Stimulated activated effector memory CD8-positive, alpha-beta T cell treated with anti-CD3 and anti-CD28 coated beads, Interleukin-12 subunit alpha, Interleukin-12 subunit beta, amount 100 ng/mL, for 72 hours (primary cell): ENCODE measurements at regions not wholly inside any gene's neighbourhood (a gene's known extent, or its start where the extent isn't known, plus 50 kb on each side); places are given as distances from the start of the nearest gene placed in this dataset.
"Not testable (repeated sequence)": the region's sequence is repeated elsewhere in the genome, so short reads cannot be mapped to it uniquely, and the experiment has no call there.

Experiments used
- ATAC-seq: fragments of 150-1000 bp; cut with Tn5 transposase; 2 replicates; pipeline ENCODE4 v1.10.0; 2021
- DNase-seq, 2 donors: peaks; one replicate each; pipeline ENCODE4 v3.0.0; 2021 to 2022; ENCODE audit warnings: low spot score in 2 of 2
- H3K27ac Mint-ChIP-seq: one replicate; pipeline ENCODE4 v1.8.0; 2022; ENCODE audit warnings: mild to moderate bottlenecking, mixed read lengths
- H3K36me3 Mint-ChIP-seq: one replicate; pipeline ENCODE4 v1.8.0; 2022; ENCODE audit warnings: mild to moderate bottlenecking, mixed read lengths
- H3K4me1 Mint-ChIP-seq: one replicate; pipeline ENCODE4 v1.8.0; 2022; ENCODE audit warnings: mixed read lengths
- H3K4me3 Mint-ChIP-seq: one replicate; pipeline ENCODE4 v1.8.0; 2022; ENCODE audit warnings: mild to moderate bottlenecking, mixed read lengths
- H3K9me3 Mint-ChIP-seq: one replicate; pipeline ENCODE4 v1.8.0; 2022; ENCODE audit warnings: mixed read lengths

DNA sequence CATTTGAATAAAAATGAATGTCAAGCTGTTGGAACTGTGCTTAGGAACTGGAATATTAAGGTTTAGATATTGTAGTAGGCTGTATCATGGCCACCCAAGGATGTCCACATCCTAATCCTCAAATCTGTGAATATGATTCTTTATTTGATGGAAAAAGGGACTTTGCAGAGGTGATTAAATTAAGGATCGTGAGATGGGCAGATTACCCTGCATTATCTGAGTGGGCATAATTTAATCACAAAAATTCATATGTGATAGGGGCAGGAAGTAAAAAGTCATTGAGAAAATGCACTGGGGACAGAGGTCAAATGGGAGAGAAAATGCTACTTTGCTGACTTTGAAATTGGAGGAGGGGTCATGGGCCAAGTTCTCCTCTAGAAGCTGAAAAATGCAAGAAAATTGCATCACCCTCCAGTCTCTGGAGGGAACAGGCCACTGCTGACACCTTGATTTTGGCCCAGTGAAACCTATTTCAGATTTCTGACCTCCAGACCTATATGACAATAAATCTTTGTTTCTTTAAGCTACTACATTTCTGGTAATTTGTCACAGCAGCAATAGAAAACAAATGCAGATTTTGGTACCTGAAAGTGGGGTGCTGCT, 521.4 kb downstream of the PCDH7 start:
- ATAC-seq = no peak
- Mint-ChIP-seq H3K4me3 (no peak overlapping the region), H3K9me3 (peaks cover 38% of the 10 kb centered on the region), H3K27ac (no peak overlapping the region), H3K4me1 (no peaks in the 10 kb centered on the region), H3K36me3 (no peaks in the 10 kb centered on the region)
- no peak for DNase-seq

GRCh38 chr4:31246856-31247255, 526.7 kb downstream of the PCDH7 start:
- no peak for DNase-seq
- H3K4me1 Mint-ChIP-seq = no peaks in the 10 kb centered on the region
- no peak overlapping the region for H3K27ac Mint-ChIP-seq
- peaks cover 29% of the 10 kb centered on the region for H3K9me3 Mint-ChIP-seq
- ATAC-seq = no peak
- no peaks in the 10 kb centered on the region for H3K36me3 Mint-ChIP-seq
- H3K4me3 Mint-ChIP-seq = no peak overlapping the region

DNA sequence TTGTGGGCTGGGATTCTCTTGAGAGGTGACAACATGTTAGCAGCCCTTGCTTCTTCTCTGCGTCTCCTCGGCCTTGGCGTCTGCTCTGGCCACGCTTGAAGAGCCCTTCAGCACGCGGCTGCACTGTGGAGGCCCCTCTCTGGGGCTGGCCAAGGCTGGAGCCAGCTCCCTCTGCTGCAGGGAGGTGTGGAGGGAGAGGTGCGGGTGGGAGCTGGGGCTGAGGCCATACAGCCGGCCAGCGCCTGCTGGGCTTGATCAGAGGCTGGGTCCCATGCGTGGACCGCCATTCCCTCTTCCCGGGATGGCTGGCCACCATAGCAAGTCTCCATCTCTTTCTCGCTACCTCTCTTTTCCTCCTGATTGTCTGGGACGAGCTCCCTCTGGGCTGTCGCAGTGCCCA, 539.0 kb downstream of the PCDH7 start:
- Mint-ChIP-seq H3K9me3 (peaks cover 23% of the 10 kb centered on the region), H3K4me1 (no peaks in the 10 kb centered on the region), H3K36me3 (no peaks in the 10 kb centered on the region), H3K27ac (no peak overlapping the region), H3K4me3 (no peak overlapping the region)
- DNase-seq (no peak), ATAC-seq (peak; percentile 31)

DNA sequence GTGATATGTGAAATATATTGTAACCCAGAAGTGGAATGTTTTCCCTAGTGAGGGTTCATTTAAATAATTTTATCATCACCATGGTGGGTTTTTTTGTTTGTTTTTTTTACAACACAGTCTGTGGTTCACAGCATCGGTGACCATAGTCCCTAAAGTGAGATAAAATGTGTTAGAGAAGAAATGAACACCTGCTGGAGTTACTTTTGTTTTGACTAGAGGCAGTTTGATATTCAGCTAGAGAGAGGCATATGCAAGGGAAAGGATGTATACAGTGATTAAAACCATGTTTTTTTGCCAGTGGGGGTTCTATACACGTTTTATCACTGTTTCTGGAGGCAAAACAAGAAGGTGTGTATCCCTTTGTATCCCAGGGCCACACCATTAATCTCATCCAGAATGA, 541.5 kb downstream of the PCDH7 start:
- peaks cover 18% of the 10 kb centered on the region for H3K9me3 Mint-ChIP-seq
- DNase-seq (no peak), ATAC-seq (no peak)
- H3K4me1 Mint-ChIP-seq = no peaks in the 10 kb centered on the region
- H3K4me3 Mint-ChIP-seq = no peak overlapping the region
- no peaks in the 10 kb centered on the region for H3K36me3 Mint-ChIP-seq
- no peak overlapping the region for H3K27ac Mint-ChIP-seq

GRCh38 chr4:31266094-31266493, 545.9 kb downstream of the PCDH7 start:
- not testable (repeated sequence) for H3K36me3 Mint-ChIP-seq, H3K4me3 Mint-ChIP-seq, H3K27ac Mint-ChIP-seq, DNase-seq, H3K4me1 Mint-ChIP-seq, ATAC-seq
- peaks cover 28% of the 10 kb centered on the region for H3K9me3 Mint-ChIP-seq

GRCh38 chr4:31272331-31273061, 552.3 kb downstream of the PCDH7 start:
- Mint-ChIP-seq H3K4me1 (no peaks in the 10 kb centered on the region), H3K4me3 (no peak overlapping the region), H3K36me3 (no peaks in the 10 kb centered on the region), H3K9me3 (peaks cover 20% of the 10 kb centered on the region), H3K27ac (no peak overlapping the region)
- ATAC-seq (no peak), DNase-seq (no peak)

DNA sequence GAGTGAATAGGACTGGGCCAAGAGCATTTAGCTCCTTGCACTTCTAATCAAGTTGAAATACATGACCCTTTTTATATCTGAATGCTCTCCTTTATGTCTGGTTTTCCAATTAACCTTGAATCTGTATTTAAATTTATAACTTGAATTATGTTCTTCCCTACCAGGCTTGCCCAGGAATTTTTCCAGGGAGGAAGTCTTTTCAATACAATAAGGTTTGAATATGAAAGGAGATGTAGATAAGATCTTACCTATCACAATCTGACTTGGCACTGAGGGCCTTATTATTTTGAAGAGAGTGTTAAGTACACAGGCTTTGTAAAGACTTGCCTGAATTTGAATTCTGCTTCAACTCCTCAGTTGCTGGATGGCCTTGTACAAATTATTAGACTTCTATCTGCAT, 555.7 kb downstream of the PCDH7 start:
- no peaks in the 10 kb centered on the region for H3K4me1 Mint-ChIP-seq
- no peak for DNase-seq
- H3K36me3 Mint-ChIP-seq = no peaks in the 10 kb centered on the region
- H3K9me3 Mint-ChIP-seq = peaks cover 15% of the 10 kb centered on the region
- ATAC-seq = no peak
- H3K4me3 Mint-ChIP-seq = no peak overlapping the region
- no peak overlapping the region for H3K27ac Mint-ChIP-seq

GRCh38 chr4:31283679-31284078, 563.5 kb downstream of the PCDH7 start:
- no peak overlapping the region for H3K27ac Mint-ChIP-seq
- H3K9me3 Mint-ChIP-seq = peaks cover 15% of the 10 kb centered on the region
- no peak for DNase-seq
- H3K4me1 Mint-ChIP-seq = no peaks in the 10 kb centered on the region
- ATAC-seq = no peak
- H3K4me3 Mint-ChIP-seq = no peak overlapping the region
- H3K36me3 Mint-ChIP-seq = no peaks in the 10 kb centered on the region

- DNase-seq = no peak
- H3K9me3 Mint-ChIP-seq = peaks cover 24% of the 10 kb centered on the region
- H3K36me3 Mint-ChIP-seq = no peaks in the 10 kb centered on the region
- H3K4me1 Mint-ChIP-seq = no peaks in the 10 kb centered on the region
- no peak overlapping the region for H3K27ac Mint-ChIP-seq
- no peak overlapping the region for H3K4me3 Mint-ChIP-seq
- no peak for ATAC-seq
Observed at GRCh38 chr4:31290836-31291235, 570.7 kb downstream of the PCDH7 start.

GRCh38 chr4:31291238-31291637, 571.1 kb downstream of the PCDH7 start:
- H3K9me3 Mint-ChIP-seq = peaks cover 24% of the 10 kb centered on the region
- H3K27ac Mint-ChIP-seq = no peak overlapping the region
- H3K36me3 Mint-ChIP-seq = no peaks in the 10 kb centered on the region
- H3K4me1 Mint-ChIP-seq = no peaks in the 10 kb centered on the region
- DNase-seq (no peak), ATAC-seq (no peak)
- no peak overlapping the region for H3K4me3 Mint-ChIP-seq

DNA sequence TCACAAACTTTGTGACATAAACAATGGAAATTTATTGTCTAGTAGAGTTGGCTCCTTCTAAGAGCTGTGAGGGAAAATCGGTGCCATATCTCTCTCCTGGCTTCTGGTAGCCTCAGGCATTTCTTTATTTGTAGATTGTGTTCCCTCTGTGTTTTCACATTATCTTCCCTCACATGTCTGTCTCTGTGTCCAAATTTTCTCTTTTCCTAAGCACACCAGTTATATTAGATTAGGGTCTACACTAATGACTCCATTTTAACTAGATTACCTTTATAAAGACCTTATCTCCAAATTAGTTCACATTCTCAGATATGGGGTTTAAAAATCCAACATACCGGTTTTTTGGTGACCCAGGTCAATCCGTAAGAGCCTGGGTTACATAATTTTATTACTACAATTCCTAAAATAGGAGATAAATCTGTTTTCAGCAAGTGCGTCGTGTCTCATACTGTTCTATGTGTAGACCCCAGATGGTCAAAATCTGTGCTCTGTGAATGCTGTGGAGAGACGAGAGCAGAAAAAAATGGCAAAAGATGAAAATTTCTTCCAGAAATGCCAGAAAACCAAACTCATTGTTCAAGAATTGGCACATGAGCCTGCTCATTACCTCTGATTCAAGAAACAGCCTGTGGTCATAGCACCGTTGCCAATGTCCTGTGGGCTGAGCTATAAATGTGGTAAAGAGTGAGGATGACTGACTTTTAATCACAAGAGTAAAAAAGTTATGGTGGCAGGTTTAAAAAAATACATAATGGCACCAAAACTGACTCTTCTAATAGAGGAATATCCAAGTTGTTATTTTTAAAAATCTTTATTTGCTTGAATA, 574.7 kb downstream of the PCDH7 start:
- Mint-ChIP-seq H3K4me1 (no peaks in the 10 kb centered on the region), H3K27ac (no peak overlapping the region), H3K4me3 (no peak overlapping the region), H3K9me3 (peaks cover 34% of the 10 kb centered on the region), H3K36me3 (no peaks in the 10 kb centered on the region)
- no peak for DNase-seq
- ATAC-seq = no peak

- H3K36me3 Mint-ChIP-seq = no peaks in the 10 kb centered on the region
- no peaks in the 10 kb centered on the region for H3K4me1 Mint-ChIP-seq
- no peak for DNase-seq
- ATAC-seq = no peak
- H3K9me3 Mint-ChIP-seq = peaks cover 22% of the 10 kb centered on the region
- no peak overlapping the region for H3K4me3 Mint-ChIP-seq
- no peak overlapping the region for H3K27ac Mint-ChIP-seq
Observed at GRCh38 chr4:31298737-31299136, 578.6 kb downstream of the PCDH7 start.

DNA sequence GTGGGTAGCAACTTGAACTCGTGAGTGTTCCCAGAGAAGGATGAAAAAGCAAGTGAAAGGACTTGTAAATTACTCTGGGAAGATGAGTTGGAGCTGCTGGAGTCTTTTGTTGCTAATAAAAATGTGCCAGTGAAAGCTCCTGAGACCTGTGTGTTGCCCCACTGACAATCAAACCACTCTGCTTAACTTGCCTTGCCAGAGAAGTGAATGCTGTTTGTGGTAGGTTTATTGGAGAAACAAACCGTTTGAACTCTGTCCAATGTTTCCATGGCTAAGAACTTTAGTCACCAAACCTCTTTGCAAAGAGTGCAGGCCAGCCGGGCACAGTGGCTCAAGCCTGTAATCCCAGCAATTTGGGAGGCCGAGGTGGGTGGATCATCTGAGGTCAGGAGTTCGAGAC, 586.9 kb downstream of the PCDH7 start:
- Mint-ChIP-seq H3K4me3 (no peak overlapping the region), H3K27ac (no peak overlapping the region), H3K9me3 (peaks cover 15% of the 10 kb centered on the region), H3K4me1 (no peaks in the 10 kb centered on the region), H3K36me3 (no peaks in the 10 kb centered on the region)
- no peak for DNase-seq
- ATAC-seq = no peak

DNA sequence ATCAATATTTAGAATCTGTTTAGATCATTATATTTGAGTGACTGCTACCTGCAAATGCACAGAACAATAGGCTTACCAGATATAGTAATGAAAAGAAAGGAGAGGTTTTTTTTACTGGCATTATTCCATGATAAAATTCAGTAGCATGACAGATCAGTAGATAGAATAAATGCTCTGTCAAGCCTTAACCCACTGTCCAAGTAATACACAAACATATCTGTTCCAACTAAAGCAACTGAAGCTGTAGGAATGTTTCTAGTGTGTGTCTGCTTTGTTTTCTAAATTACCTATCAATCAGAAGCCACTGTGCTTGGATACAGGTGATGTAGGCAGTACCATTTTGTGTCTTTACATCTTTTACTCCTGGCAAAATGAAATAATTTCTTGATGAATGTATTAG, 604.6 kb downstream of the PCDH7 start:
- no peaks in the 10 kb centered on the region for H3K36me3 Mint-ChIP-seq
- ATAC-seq (no peak), DNase-seq (no peak)

GRCh38 chr4:31325300-31325699, 605.1 kb downstream of the PCDH7 start:
- Mint-ChIP-seq H3K9me3 (peaks cover 15% of the 10 kb centered on the region), H3K4me3 (no peak overlapping the region)
- ATAC-seq = no peak

More for the DNA sequence above, 604.6 kb downstream of the PCDH7 start:
- no peak overlapping the region for H3K4me3 Mint-ChIP-seq
- no peaks in the 10 kb centered on the region for H3K4me1 Mint-ChIP-seq
- peaks cover 15% of the 10 kb centered on the region for H3K9me3 Mint-ChIP-seq
- H3K27ac Mint-ChIP-seq = no peak overlapping the region

DNA sequence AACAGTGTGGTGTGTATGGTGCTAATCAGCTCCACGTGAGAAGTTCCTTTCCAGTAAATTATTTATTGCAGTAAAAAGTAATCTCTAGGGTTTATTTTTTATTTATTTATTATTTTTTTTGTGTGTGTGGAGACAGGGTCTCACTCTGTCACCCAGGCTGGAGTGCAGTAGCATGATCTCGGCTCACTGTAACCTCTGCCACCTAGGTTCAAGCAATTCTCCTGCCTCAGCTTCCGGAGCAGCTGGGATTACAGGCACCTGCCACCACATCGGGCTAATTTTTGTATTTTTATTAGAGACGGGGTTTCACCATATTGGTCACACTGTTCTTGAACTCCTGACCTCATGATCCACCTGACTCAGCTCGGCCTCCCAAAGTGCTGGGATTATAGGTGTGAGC, 606.9 kb downstream of the PCDH7 start:
- DNase-seq (no peak), ATAC-seq (no peak)
- no peaks in the 10 kb centered on the region for H3K36me3 Mint-ChIP-seq
- H3K27ac Mint-ChIP-seq = no peak overlapping the region
- peaks cover 8% of the 10 kb centered on the region for H3K9me3 Mint-ChIP-seq
- H3K4me1 Mint-ChIP-seq = no peaks in the 10 kb centered on the region
- H3K4me3 Mint-ChIP-seq = no peak overlapping the region

More at GRCh38 chr4:31325300-31325699, 605.1 kb downstream of the PCDH7 start:
- no peak for DNase-seq
- H3K4me1 Mint-ChIP-seq = no peaks in the 10 kb centered on the region
- H3K27ac Mint-ChIP-seq = no peak overlapping the region
- no peaks in the 10 kb centered on the region for H3K36me3 Mint-ChIP-seq
